ENCODE measurements at regions not wholly inside any gene's neighbourhood (a gene's known extent, or its start where the extent isn't known, plus 50 kb on each side); places are given as distances from the start of the nearest gene placed in this dataset.

DNA sequence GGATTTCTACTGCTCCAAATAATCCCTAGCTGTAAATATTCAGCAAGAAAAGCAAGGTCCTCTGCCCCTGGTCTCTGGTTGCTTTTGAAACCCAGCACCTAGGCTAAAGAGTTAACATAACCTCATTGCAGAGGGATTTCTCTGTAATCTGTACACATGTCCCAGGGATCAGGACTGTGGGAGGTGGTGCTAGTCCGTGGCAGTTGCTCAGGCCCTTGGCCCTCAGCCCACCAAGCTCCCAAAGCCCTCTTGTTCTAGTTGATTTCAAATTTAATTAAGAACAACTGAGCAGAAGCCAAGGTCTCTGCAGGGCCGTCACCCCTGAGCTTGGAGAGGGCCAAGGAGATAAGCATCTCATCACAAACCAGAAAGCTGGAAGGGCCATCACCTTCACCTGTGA is 181.1 kb downstream of the SOX9 start:
- DNase-seq (ENCODE audit: low read depth in 2 of 2): no peak

DNA sequence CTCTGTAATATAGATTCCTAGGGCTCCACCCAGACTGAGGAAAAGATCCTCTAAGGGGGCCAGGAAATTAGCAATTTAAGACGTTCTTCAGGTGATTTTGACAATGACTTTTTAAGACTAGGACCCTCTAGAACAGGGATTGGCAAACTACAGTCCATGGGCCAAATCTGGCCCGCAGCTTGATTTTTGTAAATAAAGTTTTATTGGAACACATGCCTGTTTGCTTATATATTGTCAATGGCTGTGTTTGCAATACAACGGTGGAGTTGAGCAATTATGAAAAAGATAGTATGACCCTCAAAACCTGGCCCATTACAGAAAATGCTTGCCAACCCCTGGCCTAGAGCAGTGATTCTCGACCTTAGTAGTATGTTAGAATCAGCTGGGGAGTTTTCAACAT is 181.9 kb downstream of the SOX9 start:
- DNase-seq (ENCODE audit: low read depth in 2 of 2): no peak

DNA sequence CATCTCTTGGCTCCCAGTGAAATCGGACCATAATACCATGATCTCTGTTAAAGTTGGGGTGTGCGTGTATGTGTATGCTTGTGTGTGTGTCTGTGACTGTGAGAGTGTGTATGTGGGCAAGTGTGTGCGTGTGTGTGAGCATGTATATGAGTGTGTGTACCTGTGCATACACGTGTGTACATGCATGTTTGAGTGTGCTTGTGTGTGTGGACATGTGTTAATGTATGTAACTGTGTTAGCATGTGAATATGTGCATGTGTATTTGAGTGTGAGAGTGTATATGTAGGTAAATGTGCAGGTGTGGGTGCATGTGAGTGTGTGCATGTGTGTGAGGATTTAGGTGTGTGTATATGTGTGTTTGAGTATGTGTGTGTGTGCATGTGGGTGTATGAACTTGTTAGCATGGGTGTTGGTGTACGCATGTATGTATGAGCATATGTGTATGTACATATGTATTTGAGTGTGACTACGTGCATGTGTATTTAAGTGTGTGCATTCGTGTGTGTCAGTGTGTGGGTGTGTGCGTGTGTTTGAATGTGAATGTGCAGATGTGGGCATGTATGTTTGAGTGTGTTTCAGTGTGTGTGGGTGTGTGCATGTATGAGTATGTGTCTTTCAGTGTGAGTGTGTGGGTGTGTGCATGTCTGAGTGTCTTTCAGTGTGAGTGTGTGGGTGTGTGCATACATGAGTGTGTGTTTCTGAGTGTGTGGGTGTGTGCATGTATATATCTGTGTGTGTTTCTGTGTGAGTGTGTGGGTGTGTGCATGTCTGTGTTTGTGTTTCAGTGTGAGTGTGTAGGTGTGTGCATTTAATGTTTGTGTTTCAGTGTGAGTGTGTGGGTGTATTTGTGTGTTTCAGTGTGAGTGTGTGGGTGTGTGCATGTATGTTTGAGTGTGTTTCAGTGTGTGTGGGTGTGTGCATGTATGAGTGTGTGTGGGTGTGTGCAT is 183.2 kb downstream of the SOX9 start:
- no peak for DNase-seq (ENCODE audit: low read depth in 2 of 2)

DNA sequence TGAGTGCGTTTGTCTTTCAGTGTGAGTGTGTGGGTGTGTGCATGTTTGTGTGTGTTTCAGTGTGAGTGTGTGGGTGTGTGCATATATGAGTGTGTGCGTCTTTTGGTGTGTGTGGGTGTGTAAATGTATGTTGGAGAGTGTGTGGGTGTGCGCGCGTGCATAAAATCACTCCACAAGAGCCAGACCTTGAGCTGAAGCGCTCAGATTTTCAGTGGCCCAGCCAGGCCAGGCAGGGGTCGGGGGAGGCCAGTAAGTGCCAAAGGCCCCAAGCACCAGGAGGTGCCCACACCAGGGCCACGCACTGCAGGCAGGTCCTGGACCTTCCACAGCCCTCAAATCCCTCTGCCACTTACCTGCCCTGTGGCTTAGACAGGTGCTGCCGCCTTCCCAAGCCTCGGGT is 184.0 kb downstream of the SOX9 start:
- DNase-seq (ENCODE audit: low read depth in 2 of 2): no peak

DNA sequence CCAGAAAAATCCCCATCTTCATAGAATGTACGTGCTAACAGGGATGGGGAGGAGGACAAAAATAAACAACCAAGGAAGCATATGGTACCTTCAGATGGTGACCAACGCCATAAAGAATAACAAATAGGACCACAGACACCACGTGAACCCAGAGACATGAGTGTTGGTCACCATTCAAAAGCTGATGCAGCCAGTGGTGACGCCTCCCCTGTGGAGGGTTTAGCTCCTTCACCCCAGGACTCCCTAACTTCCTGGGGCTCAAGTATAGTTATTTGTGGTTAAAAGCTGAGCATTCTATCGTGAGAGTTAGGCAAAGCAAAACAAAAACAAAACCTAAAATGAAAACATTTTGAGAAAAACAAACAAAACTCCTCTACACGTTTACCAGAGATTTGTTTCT is 184.7 kb downstream of the SOX9 start:
- DNase-seq (ENCODE audit: low read depth in 2 of 2): no peak

DNA sequence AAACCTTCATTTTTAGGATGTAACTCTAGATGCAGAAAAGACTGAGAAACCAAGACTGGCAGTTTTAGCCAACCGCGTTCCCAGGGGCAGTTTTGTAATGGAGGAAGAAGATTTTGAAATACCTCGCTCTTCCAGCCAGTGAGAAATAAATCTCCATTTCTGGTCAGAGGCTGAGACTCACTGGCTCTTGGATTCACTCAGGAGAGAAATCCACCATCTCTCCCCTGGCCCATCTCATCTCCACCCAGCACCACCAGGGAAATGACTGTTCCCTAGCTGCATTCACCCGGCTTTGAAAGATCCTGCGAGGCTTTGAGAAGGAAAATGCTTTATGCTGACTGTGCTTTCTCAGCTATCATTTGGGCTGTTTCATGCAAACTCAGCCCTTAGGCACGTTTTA is 185.2 kb downstream of the SOX9 start:
- no peak for DNase-seq (ENCODE audit: low read depth in 2 of 2)

DNA sequence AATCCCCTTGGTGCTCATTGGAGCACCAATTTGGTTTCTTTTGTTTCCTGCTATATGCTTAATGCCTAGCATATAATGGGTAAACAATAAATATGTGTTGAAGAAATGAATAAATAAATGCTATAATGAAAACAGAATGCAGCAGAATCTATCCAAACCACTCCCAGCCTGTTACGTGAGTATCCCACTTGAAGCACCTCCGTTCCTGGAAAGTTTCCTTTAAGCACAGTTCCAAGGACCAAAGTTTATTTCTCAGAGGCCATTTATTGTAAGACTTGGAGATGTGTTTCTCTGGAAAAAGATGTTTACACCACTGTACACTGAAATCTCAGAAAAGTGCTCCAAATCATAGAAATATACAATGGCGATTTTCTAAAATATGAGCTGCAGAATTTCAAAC is 187.0 kb downstream of the SOX9 start:
- no peak for DNase-seq (ENCODE audit: low read depth in 2 of 2)

DNA sequence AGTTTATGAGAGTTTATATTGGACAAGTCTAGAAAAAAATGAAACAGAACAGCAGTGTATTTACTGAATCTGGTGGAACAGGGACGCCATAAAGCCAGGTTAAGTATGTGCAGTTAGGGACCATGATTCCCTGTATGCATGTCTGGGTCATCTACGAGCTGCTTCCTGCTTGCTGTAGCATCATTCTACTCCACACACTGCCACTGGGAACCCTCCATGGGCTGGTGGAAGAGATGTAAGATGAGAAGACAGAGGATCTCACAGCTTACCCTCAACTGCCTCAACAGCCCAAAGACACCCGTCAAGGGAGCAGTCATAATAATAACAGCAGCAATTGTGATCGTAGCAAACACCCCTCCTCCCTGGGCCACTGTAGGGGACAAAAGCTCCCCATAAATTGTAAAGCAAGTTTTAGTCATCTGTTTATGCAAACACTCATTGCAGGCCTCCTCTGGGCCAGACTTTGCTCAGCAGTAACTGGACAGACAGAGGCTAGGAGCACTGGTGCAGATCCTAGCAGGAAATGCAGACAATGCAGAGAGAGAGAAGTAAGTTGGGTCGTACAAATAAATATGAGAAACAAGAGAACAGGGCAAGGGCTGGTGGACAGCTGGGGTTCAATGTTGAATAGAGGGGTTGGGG is 188.0 kb downstream of the SOX9 start:
- no peak for DNase-seq (ENCODE audit: low read depth in 2 of 2)

DNA sequence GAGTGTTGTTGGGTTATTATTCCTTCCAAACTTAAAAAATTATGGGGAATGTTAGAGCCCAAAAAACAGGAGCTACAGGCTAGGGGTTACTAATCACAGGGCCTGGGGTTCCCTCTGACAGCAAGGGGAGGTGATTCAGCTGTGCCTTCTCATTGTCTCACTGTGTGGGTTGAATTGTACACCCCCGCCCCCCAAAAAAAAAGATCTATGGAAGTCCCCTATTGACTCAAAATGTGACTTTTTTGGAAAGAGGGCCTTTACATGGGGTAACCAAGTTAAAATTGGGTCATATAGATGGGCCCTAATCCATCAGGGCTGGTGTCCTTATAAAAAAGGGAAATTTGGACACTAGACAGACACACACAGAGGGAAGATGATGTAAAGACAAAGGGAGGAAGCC is 190.2 kb downstream of the SOX9 start:
- no peak for DNase-seq (ENCODE audit: low read depth in 2 of 2)

DNA sequence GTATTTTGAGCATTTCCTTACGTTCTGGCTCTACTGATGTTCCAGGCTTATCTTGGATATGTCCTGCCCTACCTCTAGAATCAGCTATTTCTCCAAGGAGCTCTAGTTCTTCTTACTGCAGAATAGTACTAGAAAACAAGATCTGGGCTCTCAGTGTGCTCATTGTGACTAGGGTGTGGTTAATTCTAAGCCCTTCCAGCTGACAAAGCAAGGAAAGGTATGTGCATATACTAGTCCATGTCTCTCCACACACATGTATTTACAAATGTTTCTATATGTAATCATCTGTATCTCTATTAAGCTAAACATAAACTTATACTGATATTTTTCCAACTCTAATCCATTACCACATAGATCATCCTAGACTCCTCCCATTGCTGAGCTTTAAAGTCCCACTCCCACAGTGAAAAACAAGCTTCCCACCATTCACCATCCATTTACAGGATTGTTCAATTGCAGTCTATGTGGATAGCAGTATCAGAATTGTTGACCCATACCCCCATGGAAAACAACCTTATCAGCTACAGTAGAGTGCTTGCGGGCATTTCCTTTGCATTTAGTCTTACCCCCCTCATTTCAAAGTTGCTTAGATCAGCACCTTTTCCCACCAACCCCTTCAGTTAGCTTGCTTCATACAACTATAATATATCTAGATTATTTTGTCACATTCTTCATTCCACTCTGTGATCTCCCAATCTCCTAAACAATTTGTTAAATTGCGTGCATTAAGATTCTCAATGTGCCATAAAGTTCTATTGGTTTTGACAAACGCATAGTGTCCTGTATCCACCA is 194.5 kb downstream of the SOX9 start:
- no peak for DNase-seq (ENCODE audit: low read depth in 2 of 2)

DNA sequence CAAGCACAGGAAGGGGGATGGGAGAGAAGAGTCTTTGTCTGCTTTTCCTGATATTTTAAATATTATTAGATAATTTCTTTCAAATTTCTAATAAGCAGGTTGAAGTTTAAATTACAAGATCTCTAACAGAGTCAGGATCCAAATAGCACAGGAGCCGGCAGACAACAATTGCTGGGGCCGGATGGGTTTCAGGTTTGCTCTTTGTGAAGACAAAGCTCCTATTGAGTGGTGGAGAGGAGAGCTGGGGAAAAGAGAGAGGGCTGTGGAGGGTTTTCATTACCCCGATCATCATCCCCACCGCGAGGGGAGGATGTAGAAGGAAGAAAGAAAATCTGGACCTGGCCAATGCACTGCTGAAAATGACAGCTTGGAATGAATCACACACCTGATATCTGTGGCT is 197.3 kb downstream of the SOX9 start:
- DNase-seq (ENCODE audit: low read depth in 2 of 2): no peak

DNA sequence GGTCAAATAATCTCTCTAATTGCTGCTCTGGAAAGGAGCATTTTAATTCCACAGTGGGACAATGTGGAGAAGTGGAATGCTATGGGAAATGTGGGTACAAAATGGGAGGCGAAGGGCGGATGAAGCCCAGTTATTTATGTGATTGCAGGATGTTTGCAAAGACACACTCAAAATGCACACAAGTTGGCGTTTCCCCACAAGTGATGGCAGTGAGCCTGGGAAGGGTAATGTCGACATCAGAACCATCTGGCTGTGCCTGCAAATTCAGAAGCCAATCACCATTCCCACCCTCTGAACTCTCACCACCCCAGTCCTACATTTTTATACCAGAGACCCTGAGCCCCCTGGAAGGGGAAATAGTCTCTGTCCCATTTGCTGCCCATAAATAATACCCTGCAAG is 201.1 kb downstream of the SOX9 start:
- DNase-seq (ENCODE audit: low read depth in 2 of 2): no peak

DNA sequence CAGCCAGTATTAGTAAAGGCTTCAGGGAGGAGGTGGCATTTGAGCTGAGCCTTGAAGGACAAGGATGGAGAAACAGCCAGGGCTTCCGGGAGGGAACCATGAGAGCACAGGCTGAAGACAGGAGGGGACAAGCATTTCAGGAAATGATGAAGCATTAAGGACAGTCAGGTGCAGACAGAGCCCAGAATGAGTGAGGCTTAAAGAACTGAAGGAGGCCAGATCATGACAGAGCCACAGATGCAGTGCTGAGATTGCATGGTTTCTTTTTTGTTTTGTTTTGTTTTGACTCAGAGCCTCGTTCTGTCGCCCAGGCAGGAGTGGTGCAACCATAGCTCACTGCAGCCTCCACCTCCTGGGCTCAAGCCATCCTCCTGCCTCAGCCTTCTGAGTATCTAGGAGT is 211.5 kb downstream of the SOX9 start:
- DNase-seq (ENCODE audit: low read depth in 2 of 2): no peak

DNA sequence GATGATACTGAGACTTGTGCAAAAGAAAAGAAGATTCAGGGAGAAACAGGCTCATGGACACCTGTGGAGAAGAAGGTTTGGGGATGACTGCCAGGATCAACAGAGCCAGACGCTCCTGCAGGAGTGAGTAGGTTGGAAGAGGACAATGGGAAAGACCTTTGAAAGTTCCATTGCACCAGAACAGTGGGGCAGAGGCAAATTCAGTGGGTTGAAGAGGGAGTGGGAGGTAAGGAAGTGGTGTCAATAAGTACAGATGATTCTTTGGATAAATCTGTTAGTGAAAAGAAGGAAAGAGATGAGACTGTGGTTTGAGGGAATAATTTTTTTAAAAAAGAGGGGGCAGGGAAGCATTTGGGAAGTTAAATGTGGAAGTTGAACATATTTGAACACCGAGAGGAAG is 212.8 kb downstream of the SOX9 start:
- DNase-seq (ENCODE audit: low read depth in 2 of 2): no peak

DNA sequence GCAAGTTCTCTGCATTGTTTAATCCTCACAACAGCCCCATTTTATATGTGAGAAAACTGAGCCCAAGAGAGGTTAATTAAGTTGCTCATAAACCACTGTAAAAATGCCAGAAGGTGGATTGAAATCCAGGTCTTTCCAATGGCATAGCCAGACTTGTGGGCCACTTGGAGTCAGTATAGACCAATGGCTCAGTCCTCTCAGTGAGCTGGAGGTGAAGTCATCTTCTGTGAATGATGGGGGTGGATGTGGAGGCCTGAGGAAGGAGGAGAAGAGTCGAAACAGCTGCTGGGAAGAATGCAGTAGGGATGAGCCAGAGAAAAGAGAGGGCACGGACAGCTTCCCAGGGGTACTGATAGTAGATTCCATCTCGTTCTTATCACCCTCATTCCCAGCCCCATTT is 213.4 kb downstream of the SOX9 start:
- no peak for DNase-seq (ENCODE audit: low read depth in 2 of 2)

DNA sequence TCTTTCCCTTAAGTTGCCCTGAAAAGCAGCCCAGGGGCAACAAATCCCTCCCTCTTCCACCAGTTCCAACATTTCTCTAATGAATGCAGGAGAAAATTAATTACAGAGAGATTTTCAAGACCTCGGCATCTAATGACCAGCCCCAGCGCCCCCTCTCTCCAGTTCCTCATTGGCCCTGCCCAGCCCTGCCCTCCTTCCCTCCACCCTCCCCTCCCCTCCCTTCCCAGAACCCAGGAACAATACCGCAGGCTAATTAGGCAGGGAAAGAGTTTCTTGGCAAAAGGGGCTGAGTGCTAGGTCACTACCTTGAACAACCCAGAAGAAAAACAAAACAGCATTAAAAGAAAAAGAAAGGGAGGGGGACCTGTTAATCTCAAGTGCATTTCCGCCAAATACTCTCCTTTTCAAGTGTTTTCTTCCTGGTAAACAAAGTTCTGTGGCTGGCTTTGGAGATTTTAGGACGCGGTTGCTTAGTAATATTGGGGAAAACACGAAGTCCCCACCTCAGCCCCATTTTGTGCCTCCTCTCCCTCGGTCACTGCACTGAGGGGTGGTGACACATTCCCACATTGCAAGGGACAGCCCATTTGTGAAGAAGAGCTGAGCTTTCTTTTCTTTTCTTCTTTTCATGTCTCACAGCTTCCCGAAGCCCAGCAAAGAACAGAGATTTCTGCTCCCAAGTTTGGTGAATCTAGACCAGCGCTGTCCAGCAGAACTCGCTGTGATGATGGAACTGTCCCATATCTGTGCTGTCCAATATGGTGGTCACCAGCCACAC is 215.4 kb downstream of the SOX9 start:
- no peak for DNase-seq (ENCODE audit: low read depth in 2 of 2)

DNA sequence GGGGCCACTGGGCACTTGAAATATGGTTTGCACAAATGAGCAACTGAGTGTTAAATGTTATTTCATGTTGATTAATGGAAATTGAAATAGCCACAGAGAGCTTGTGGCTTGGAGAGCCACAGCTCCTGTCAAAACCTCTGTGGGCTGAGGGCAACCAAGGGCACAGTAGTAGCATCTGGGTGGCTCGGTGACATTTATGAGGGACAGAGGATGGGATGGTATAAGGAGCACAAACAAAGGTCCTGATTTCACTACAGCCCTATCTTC is 215.9 kb downstream of the SOX9 start:
- DNase-seq (ENCODE audit: low read depth in 2 of 2): no peak

DNA sequence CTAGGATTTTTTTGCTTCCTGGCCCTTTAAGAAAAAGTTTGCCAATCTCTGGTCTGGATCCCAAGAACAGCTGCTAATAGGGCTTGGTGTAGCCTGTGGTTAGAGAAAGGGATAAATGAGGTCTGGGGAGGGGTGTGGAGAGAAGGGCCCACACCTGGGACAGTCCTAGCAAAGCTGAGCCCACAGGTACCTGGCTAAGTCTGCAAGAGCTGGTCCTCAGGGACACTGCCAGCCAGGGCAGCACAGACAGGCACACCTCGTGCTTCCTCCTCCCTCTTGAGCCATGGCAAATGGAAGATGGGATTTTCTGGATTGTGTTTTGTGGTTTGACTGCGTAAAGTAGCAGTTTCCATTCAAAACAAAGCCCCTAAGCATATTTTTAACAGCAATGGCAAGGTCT is 217.5 kb downstream of the SOX9 start:
- DNase-seq (ENCODE audit: low read depth in 2 of 2): no peak

DNA sequence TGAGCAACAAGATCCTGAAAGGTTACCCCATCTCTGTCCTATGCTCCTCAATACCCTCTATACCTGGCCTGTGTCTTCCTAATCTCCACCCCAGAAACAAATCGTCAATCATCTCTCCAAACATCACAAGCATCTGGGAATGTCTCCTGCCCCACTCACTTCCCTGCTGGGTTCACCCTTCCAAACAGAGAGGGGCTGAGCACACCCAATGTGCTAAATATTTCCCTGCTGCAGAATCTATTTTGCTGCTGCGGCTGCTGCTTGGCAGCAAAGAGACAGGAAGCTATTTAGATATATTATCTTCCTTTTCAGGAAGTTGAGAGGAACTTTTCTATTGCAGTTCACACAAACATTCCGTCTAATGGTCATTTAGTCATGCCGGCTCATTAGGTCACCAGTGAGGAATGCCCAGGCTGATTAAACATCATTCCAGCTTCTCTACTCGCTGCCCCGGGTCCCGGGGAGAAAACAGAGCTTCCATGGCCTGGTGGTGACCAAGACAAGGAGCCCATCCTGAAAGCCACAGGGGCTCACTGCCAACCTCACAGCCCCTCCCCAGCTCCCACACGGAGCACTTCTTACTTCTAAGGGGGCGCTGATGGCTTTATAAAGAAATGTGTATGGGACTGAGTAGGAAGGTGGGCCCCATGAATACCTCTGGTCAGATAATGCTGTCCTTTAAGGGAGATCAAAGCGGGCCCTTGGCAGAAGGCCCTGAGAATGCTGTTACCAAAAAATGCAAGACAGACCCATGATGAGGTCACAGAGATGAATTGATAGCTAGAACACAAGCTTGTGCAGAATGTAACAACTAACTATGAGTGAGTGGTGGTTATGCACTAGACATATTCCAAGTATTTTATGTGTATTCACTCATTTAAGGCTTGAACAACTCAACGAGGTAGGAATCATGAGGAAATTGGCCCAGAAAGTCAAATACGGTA is 218.3 kb downstream of the SOX9 start:
- no peak for DNase-seq (ENCODE audit: low read depth in 2 of 2)

DNA sequence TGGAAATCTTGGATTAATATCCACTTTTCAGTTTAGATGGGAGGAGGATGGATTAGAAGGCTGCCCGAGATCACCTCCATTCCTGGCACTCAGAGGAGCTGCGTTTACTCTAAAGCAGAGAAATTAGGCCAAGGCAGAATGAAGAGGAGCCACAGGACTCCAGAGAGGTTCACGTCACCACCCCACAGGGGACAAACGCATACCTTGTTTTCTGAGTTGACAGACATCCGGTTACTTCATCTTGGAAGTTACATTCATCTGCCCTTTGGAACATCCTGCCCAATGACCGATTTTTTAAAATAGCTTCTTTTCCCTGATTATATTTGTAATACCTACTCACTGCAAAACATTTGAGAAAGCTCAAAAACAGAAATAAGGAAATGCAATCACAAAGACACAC is 220.0 kb downstream of the SOX9 start:
- DNase-seq (ENCODE audit: low read depth in 2 of 2): no peak

DNA sequence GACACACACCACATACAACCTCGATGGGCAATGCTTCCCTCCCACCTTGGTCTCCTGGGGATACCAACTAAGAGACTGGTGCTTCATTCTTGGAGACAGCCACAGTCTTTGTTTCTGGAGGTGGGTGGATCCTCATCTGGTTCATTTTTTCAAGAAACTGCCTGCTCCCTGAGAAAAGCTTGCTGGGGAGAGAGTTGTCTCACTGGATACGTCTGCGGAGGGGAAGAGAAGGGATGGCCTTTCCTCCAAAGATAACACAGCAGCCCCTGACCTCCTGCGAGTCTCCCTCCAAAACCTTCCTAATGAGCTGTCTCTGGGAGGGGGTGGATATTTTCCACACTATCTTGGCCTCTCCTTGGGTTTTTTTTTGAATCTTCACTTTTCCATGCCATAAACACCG is 221.2 kb downstream of the SOX9 start:
- no peak for DNase-seq (ENCODE audit: low read depth in 2 of 2)
